ENCODE measurements at regions not wholly inside any gene's neighbourhood (a gene's known extent, or its start where the extent isn't known, plus 50 kb on each side); places are given as distances from the start of the nearest gene placed in this dataset.

GRCh38 chr6:156219973-156220372 is 557.2 kb upstream of the ARID1B start:
- intact Hi-C loops (cut with micrococcal nuclease; ENCODE audit: unreplicated experiment): no loop called here
- BruUV-seq (replicated peaks): no TSS peak
- Mint-ChIP-seq H3K36me3 (ENCODE audit: insufficient read depth, unreplicated experiment) (no peaks in the 10 kb centered on the region), H3K4me3 (ENCODE audit: low read depth, unreplicated experiment) (no peak overlapping the region), H3K27me3 (ENCODE audit: unreplicated experiment) (no peaks in the 10 kb centered on the region), H3K27ac (ENCODE audit: unreplicated experiment) (no peak overlapping the region), H3K9me3 (ENCODE audit: low read depth, unreplicated experiment) (peaks cover 3% of the 10 kb centered on the region), H3K4me1 (ENCODE audit: low read depth, unreplicated experiment) (no peaks in the 10 kb centered on the region)
- DNase-seq: no peak
- CTCF ChIA-PET: no interaction called here
- TF ChIP-seq, protein P1, sequence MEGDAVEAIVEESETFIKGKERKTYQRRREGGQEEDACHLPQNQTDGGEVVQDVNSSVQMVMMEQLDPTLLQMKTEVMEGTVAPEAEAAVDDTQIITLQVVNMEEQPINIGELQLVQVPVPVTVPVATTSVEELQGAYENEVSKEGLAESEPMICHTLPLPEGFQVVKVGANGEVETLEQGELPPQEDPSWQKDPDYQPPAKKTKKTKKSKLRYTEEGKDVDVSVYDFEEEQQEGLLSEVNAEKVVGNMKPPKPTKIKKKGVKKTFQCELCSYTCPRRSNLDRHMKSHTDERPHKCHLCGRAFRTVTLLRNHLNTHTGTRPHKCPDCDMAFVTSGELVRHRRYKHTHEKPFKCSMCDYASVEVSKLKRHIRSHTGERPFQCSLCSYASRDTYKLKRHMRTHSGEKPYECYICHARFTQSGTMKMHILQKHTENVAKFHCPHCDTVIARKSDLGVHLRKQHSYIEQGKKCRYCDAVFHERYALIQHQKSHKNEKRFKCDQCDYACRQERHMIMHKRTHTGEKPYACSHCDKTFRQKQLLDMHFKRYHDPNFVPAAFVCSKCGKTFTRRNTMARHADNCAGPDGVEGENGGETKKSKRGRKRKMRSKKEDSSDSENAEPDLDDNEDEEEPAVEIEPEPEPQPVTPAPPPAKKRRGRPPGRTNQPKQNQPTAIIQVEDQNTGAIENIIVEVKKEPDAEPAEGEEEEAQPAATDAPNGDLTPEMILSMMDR (IDR thresholded peaks at IDR 0.05; ENCODE audit: unreplicated experiment): no peak

DNA sequence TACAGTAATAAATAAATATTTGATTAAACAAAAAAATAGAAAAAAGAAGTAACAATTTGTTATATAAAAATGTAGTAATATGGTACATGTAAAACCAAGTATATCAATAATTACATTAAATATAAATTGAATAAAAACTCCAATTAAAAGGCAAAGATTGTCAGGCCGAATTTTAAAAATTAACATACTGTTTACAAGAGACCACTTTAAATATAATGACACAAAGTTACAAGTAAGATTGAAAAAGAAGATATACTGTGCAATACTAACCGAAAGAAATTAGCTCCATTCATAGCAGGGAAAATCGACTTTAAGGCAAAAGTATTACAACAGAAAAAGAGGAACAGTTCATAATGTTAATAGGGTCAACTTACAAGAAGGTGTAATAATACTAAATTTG is 571.5 kb upstream of the ARID1B start:
- TF ChIP-seq, protein P1 (IDR thresholded peaks at IDR 0.05; ENCODE audit: unreplicated experiment): no peak
- no peaks in the 10 kb centered on the region for H3K36me3 Mint-ChIP-seq (ENCODE audit: insufficient read depth, unreplicated experiment)
- H3K4me3 Mint-ChIP-seq (ENCODE audit: low read depth, unreplicated experiment): no peak overlapping the region
- CTCF ChIA-PET: no interaction called here
- H3K27me3 Mint-ChIP-seq (ENCODE audit: unreplicated experiment): no peaks in the 10 kb centered on the region
- peaks cover 3% of the 10 kb centered on the region for H3K9me3 Mint-ChIP-seq (ENCODE audit: low read depth, unreplicated experiment)
- intact Hi-C loops (cut with micrococcal nuclease; ENCODE audit: unreplicated experiment): no loop called here
- H3K4me1 Mint-ChIP-seq (ENCODE audit: low read depth, unreplicated experiment): no peaks in the 10 kb centered on the region
- no TSS peak for BruUV-seq (replicated peaks)
- H3K27ac Mint-ChIP-seq (ENCODE audit: unreplicated experiment): no peak overlapping the region
- no peak for DNase-seq

DNA sequence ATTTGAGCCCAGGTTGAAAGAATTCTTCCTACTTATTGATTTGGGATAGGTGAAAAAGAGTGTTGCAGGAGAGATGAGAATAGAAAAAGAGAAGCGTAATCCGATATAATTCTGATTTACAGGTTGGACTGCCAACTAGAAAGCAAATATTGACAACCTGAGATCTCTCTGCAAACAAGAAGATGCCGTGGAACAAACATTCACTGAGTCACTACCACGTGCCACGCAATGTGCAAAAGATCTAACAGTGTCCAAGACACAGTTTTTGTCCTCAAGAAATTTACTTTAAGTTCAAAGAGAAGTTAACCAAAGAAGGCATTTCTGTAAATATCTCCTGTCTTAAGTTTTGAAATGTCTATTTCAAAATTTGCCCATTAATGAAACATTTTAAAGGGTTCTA is 578.0 kb upstream of the ARID1B start:
- no peaks in the 10 kb centered on the region for H3K36me3 Mint-ChIP-seq (ENCODE audit: insufficient read depth, unreplicated experiment)
- intact Hi-C loops (cut with micrococcal nuclease; ENCODE audit: unreplicated experiment): no loop called here
- no peak overlapping the region for H3K4me3 Mint-ChIP-seq (ENCODE audit: low read depth, unreplicated experiment)
- CTCF ChIA-PET: interaction anchor here (0.7 kb wide), 1 partner anchor 1554 kb away, joined by 3 read pairs; no protein-coding TSS in a partner anchor
- no TSS peak for BruUV-seq (replicated peaks)
- TF ChIP-seq, protein P1 (IDR thresholded peaks at IDR 0.05; ENCODE audit: unreplicated experiment): no peak
- DNase-seq: no peak
- H3K27me3 Mint-ChIP-seq (ENCODE audit: unreplicated experiment): no peaks in the 10 kb centered on the region
- no peaks in the 10 kb centered on the region for H3K9me3 Mint-ChIP-seq (ENCODE audit: low read depth, unreplicated experiment)
- H3K4me1 Mint-ChIP-seq (ENCODE audit: low read depth, unreplicated experiment): no peaks in the 10 kb centered on the region
- H3K27ac Mint-ChIP-seq (ENCODE audit: unreplicated experiment): no peak overlapping the region

DNA sequence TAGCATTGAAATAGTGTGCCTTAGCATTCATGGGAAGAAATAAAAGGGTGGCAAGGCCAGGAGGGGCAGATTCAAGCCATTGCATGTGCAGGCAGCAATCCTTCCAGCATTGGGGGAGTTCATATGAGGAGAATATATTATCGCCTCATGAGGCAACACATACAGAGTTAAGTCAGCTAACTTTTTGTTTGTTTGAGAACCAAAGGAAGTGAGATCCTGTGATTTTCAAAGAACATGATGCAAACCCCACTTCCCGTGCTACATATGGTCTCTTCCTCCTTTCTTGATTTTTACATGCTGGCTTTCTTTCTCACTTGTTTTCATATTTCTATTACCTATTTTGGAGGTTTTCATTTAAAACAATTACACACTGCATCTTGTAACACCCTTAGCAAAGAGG is 579.7 kb upstream of the ARID1B start:
- no peaks in the 10 kb centered on the region for H3K9me3 Mint-ChIP-seq (ENCODE audit: low read depth, unreplicated experiment)
- H3K4me1 Mint-ChIP-seq (ENCODE audit: low read depth, unreplicated experiment): no peaks in the 10 kb centered on the region
- no TSS peak for BruUV-seq (replicated peaks)
- H3K4me3 Mint-ChIP-seq (ENCODE audit: low read depth, unreplicated experiment): no peak overlapping the region
- DNase-seq: no peak
- intact Hi-C loops (cut with micrococcal nuclease; ENCODE audit: unreplicated experiment): no loop called here
- no peak overlapping the region for H3K27ac Mint-ChIP-seq (ENCODE audit: unreplicated experiment)
- CTCF ChIA-PET: interaction anchor here (0.7 kb wide), 2 partner anchors 35 to 97 kb away, joined by 3 to 4 read pairs; no protein-coding TSS in a partner anchor
- H3K36me3 Mint-ChIP-seq (ENCODE audit: insufficient read depth, unreplicated experiment): no peaks in the 10 kb centered on the region
- TF ChIP-seq, protein P1 (IDR thresholded peaks at IDR 0.05; ENCODE audit: unreplicated experiment): no peak
- H3K27me3 Mint-ChIP-seq (ENCODE audit: unreplicated experiment): no peaks in the 10 kb centered on the region
